PC-3 (cell line): ENCODE measurements at regions not wholly inside any gene's neighbourhood (a gene's known extent, or its start where the extent isn't known, plus 50 kb on each side); places are given as distances from the start of the nearest gene placed in this dataset.

Source experiments
- ATAC-seq: fragments of 200-7000 bp; cut with Tn5 transposase; 2 replicates; pipeline ENCODE4 v1.9.1; 2020; ENCODE audit warnings: mild to moderate bottlenecking, moderate library complexity
- BruUV-seq: library from RNA; stranded (reverse); fragments of 400-500 nt; replicated peaks from 2 replicates; lab custom pipeline; 2021; lab: Mats Ljungman, UMichigan
- CTCF ChIA-PET: fragments of 300-600 bp; sonication (Branson Sonifier 250); formaldehyde crosslinking; loops from one replicate; lab custom pipeline; 2022; ENCODE audit warnings: antibody characterized with exemption; lab: Charles Lee
- POLR2A ChIA-PET: fragments of 300-600 bp; sonication (Branson Sonifier 250); formaldehyde crosslinking; loops from one replicate; lab custom pipeline; 2022; ENCODE audit warnings: antibody characterized with exemption; ENCODE audit not compliant: unreplicated experiment; lab: Charles Lee
- DNase-seq: peaks from one replicate; pipeline ENCODE4 v3.0.0-alpha.2; 2015
- H2AFZ ChIP-seq: fragments of 300-600 bp; sonication (generic); 2 replicates; pipeline ENCODE4 v1.6.0; 2016; ENCODE audit warnings: antibody characterized with exemption, low read length
- H3F3A ChIP-seq: fragments of 300-600 bp; sonication (generic); one replicate; pipeline ENCODE4 v1.6.0; 2017; ENCODE audit warnings: antibody characterized with exemption, low read length, control low read depth, mild to moderate bottlenecking; ENCODE audit not compliant: unreplicated experiment
- H3K27ac ChIP-seq: fragments of 300-600 bp; sonication (generic); 2 replicates; pipeline ENCODE4 v1.5.1; 2016; ENCODE audit warnings: mild to moderate bottlenecking, low read length
- H3K27me3 ChIP-seq: fragments of 300-600 bp; sonication (generic); 2 replicates; pipeline ENCODE4 v1.6.1; 2016; ENCODE audit warnings: low read length, mixed read lengths
- H3K36me3 ChIP-seq: fragments of 300-600 bp; sonication (generic); 2 replicates; pipeline ENCODE4 v1.6.1; 2016; ENCODE audit warnings: low read depth, mixed run types, low read length, mixed read lengths
- H3K4me1 ChIP-seq: fragments of 300-600 bp; sonication (generic); 2 replicates; pipeline ENCODE4 v1.5.1; 2016; ENCODE audit warnings: low read length; ENCODE audit not compliant: insufficient read depth
- H3K4me2 ChIP-seq: fragments of 300-600 bp; sonication (generic); 2 replicates; pipeline ENCODE4 v1.6.0; 2016; ENCODE audit warnings: low read length
- H3K4me3 ChIP-seq: fragments of 300-600 bp; sonication (generic); 2 replicates; pipeline ENCODE4 v1.5.1; 2016; ENCODE audit warnings: mild to moderate bottlenecking, low read length, mixed read lengths
- H3K79me2 ChIP-seq: fragments of 300-600 bp; sonication (generic); 2 replicates; pipeline ENCODE4 v1.6.1; 2017; ENCODE audit warnings: low read length, mixed read lengths
- H3K9ac ChIP-seq: fragments of 300-600 bp; sonication (generic); 2 replicates; pipeline ENCODE4 v1.6.0; 2016; ENCODE audit warnings: mild to moderate bottlenecking, low read length
- H3K9me2 ChIP-seq: fragments of 300-600 bp; sonication (generic); replicated peaks from 2 replicates; pipeline ENCODE4 v1.6.1; 2016; ENCODE audit warnings: mixed run types, low read length, mixed read lengths
- H3K9me3 ChIP-seq: fragments of 300-600 bp; sonication (generic); 2 replicates; pipeline ENCODE4 v1.6.1; 2016; ENCODE audit warnings: low read length, mixed read lengths
- H4K20me1 ChIP-seq: fragments of 300-600 bp; sonication (generic); 2 replicates; pipeline ENCODE4 v1.6.1; 2016; ENCODE audit warnings: low read length, mixed read lengths
- CTCF ChIP-seq: fragments of 300-600 bp; sonication (generic); conservative IDR thresholded peaks from 2 replicates; pipeline ENCODE4 v1.5.1; 2017; ENCODE audit warnings: antibody characterized with exemption, low read depth, mild to moderate bottlenecking, low read length
- EZH2 ChIP-seq: fragments of 300-600 bp; sonication (generic); IDR thresholded peaks from one replicate; pipeline ENCODE4 v1.6.1; 2017; ENCODE audit warnings: antibody characterized with exemption, mild to moderate bottlenecking, low read length; ENCODE audit not compliant: unreplicated experiment
- EZH2phosphoT487 ChIP-seq: fragments of 300-600 bp; sonication (generic); IDR thresholded peaks from 2 replicates; pipeline ENCODE4 v1.6.1; 2018; ENCODE audit warnings: mild to moderate bottlenecking, antibody characterized with exemption, low read length, borderline replicate concordance
- intact Hi-C: fragments of 100-400 bp; cut with micrococcal nuclease; formaldehyde crosslinking; loops from 2 replicates; pipeline ENCODE4 v1.9.0; 2023

GRCh38 chr9:119839888-119840287 is 470.7 kb upstream of the BRINP1 start:
- H2AFZ ChIP-seq: no peak overlapping the region
- no peak overlapping the region for H3K4me2 ChIP-seq
- intact Hi-C loops: no loop called here
- no peak overlapping the region for H3K9ac ChIP-seq
- no peak for ATAC-seq
- TF ChIP-seq EZH2phosphoT487 (no peak), CTCF (no peak), EZH2 (no peak)
- no peaks in the 10 kb centered on the region for H3K4me1 ChIP-seq
- H3K27ac ChIP-seq: no peak overlapping the region
- no peaks in the 10 kb centered on the region for H3K36me3 ChIP-seq
- no peaks in the 10 kb centered on the region for H3K9me2 ChIP-seq
- ChIA-PET POLR2A (no interaction called here), CTCF (no interaction called here)
- DNase-seq: no peak
- no peaks in the 10 kb centered on the region for H3F3A ChIP-seq
- no TSS peak for BruUV-seq
- no peaks in the 10 kb centered on the region for H4K20me1 ChIP-seq
- no peaks in the 10 kb centered on the region for H3K79me2 ChIP-seq
- H3K4me3 ChIP-seq: no peak overlapping the region
- no peaks in the 10 kb centered on the region for H3K9me3 ChIP-seq
- H3K27me3 ChIP-seq: no peaks in the 10 kb centered on the region

- Histone ChIP-seq H3K27ac (no peak overlapping the region), H3F3A (no peaks in the 10 kb centered on the region), H3K4me3 (no peak overlapping the region), H2AFZ (no peak overlapping the region), H4K20me1 (no peaks in the 10 kb centered on the region), H3K79me2 (no peaks in the 10 kb centered on the region), H3K36me3 (no peaks in the 10 kb centered on the region), H3K4me2 (no peak overlapping the region), H3K9ac (no peak overlapping the region), H3K27me3 (no peaks in the 10 kb centered on the region), H3K9me2 (no peaks in the 10 kb centered on the region), H3K9me3 (no peaks in the 10 kb centered on the region), H3K4me1 (no peaks in the 10 kb centered on the region)
- POLR2A ChIA-PET: no interaction called here
- CTCF ChIA-PET: no interaction called here
- no peak for ATAC-seq
- no peak for DNase-seq
- TF ChIP-seq CTCF (no peak), EZH2 (no peak), EZH2phosphoT487 (no peak)
- intact Hi-C loops: no loop called here
- BruUV-seq: no TSS peak
Measured at GRCh38 chr9:119838210-119838609, 469.0 kb upstream of the BRINP1 start.

- CTCF ChIA-PET: no interaction called here
- no peaks in the 10 kb centered on the region for H3K9me2 ChIP-seq
Measured at GRCh38 chr9:119836036-119836435, 466.8 kb upstream of the BRINP1 start.

More at GRCh38 chr9:119836036-119836435, 466.8 kb upstream of the BRINP1 start:
- intact Hi-C loops: no loop called here
- Histone ChIP-seq H2AFZ (no peak overlapping the region), H3K9me3 (no peaks in the 10 kb centered on the region), H3K27ac (no peak overlapping the region), H3K9ac (no peak overlapping the region), H3K4me1 (no peaks in the 10 kb centered on the region), H3K4me2 (no peak overlapping the region), H3K79me2 (no peaks in the 10 kb centered on the region), H3K4me3 (no peak overlapping the region), H3F3A (no peaks in the 10 kb centered on the region), H4K20me1 (no peaks in the 10 kb centered on the region), H3K27me3 (no peaks in the 10 kb centered on the region), H3K36me3 (no peaks in the 10 kb centered on the region)
- ATAC-seq (no peak), DNase-seq (no peak)
- BruUV-seq: no TSS peak
- POLR2A ChIA-PET: no interaction called here
- no peak for TF ChIP-seq EZH2phosphoT487
- no peak for TF ChIP-seq EZH2
- no peak for TF ChIP-seq CTCF
